GM18861 (cell line): ENCODE measurements at regions not wholly inside any gene's neighbourhood (a gene's known extent, or its start where the extent isn't known, plus 50 kb on each side); places are given as distances from the start of the nearest gene placed in this dataset.
"Not testable (repeated sequence)": the region's sequence is repeated elsewhere in the genome, so short reads cannot be mapped to it uniquely, and the experiment has no call there.

Experiments
- ATAC-seq: cut with Tn5 transposase; IDR thresholded peaks from one replicate; pipeline ENCODE4 v1.9.1; 2021; ENCODE audit not compliant: unreplicated experiment

DNA sequence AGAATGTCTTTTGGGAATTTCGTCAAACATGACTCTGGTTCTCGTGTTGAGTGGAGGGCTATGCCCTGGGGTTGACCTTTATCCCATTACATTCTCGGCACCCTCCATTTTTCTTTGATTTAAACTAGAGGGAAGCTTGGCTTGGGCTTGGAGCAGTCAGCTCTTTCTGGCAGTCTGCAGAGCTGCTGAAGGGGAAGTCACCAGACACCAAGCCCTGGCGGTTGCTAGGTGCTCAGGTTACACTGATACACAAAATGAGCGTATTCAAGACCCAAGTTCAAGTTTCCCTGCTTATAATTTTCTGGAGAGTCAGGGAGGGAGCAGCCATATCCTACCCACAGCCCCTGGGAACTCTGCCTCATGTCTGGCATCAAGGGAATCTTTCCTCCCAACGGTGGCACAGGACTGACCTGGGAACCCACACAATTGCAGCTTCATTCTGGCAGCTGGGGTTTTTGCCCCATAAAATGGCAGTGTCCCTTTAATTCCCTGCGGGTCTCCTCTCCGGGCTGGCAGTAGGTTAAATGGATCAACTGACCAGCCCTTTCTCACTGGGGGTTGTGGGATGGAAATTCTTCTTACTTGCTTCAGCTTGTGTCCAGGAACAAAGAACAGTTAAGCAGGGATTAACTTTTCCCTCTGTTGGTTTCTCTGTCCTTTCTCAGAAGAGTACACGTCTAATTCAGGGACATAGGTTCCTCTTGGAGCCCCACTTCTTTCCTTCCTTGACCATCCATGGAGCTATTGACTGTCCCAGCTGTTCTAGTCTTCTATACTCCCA lies 110.0 kb upstream of the DLG1 start:
- no peak for ATAC-seq

DNA sequence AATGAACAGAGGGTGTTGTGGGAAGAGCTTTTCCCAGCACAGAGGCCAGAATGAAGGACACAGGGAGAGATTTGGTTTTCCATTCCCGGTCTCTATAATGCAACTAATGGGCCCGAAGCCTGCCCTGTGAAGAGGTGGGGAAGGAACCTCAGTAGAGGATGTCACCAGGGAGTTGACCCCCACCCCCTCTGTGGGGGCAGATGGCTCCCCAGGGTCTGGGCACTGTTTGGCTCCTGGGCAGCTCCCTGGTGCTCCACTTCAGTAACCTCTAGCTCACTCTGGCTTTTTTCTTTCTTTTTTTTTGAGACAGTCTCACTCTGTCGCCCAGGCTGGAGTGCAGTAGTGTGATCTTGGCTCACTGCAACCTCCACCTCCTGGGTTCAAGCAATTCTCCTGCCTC lies 109.1 kb upstream of the DLG1 start:
- ATAC-seq: no peak

DNA sequence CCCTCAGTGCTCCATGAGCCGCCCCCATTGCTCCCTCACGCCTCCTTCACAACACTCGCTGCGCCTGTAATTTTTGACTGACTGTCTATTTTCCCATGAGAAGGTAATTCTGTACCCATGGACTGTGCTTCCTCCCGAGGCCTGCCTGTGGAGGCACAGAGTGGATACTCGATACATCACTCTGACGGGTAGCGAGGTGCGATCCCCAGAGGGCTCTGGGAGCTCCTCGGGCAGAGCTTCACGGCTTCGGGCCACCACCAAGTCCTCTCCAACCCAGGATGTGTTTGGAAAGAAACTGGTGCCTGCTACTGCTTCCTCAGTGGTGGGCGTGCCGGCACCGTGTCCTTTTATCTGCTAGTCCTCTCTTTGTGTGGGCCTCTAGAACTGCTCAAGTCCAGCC lies 108.6 kb upstream of the DLG1 start:
- ATAC-seq: no peak

DNA sequence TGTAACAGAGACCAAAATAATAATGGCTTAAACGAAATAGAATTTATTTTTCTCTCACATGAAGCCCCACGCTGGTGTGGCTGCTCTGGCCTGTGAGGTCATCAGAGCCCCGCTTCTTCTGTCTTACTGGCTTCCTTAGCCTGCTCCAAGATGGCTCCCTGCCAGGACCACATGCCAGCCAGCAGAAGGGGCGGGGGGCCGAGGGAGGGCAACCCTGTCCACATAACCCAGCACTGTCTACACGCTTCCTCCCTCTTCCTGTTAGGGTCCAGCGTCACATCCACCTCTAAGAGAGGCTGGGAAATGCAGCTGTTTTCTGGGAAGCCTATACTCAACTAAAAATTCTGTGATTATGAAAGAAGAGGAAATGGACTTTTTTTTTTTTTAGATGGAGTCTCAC lies 107.9 kb upstream of the DLG1 start:
- ATAC-seq: no peak

DNA sequence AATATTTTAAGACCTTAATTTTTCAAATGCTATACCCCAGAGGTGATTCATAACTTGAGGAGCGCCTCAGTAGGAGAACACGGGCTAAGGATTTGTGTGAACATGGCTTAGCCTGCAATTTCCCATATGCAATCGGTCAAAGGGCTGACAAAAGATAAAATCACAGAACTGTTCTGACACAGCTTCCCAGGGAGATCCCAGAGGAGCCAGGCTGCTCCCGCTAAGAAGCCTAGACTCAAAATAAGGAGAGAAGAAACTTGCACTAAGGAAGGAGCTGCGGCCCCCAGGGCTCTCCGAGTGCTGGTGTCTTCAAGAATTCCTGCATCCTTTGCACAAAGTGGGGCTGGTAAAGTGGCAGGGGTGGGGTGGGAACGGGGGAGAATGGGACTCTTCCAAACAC lies 106.3 kb upstream of the DLG1 start:
- ATAC-seq: no peak

DNA sequence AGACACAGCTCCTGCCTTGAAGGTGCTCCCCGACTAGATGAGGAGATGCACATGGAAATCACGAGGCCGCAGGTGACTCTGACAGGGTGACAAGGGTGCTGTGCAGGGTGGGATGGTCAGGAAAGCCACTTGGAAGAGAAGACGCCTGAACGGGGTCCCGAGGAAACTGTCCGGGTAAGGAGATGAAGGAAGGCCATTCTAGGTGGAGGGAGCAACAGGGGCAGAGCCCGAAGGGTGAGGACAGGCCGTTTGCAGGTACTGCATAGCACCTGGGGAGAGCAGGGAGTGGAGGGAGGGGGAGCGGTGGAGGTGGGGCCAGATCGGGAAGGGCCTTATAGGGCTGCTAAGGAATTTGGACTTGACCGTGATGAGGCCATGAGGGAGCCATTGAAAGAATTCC lies 105.6 kb upstream of the DLG1 start:
- ATAC-seq: no peak

DNA sequence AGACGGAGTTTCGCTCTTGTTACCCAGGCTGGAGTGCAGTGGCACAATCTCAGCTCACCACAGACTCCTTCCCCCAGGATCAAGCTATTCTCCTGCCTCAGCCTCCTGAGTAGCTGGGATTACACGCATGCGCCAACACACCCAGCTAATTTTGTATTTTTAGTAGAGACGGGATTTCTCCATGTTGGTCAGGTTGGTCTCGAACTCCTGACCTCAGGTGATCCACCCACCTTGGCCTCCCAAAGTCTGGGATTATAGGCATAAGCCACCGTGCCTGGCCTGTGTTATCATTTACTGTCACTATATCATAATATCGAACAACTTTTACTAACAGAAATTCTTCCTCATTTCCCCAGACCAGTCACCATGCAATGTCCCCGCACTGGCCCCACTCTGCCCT lies 104.0 kb upstream of the DLG1 start:
- not testable (repeated sequence) for ATAC-seq

DNA sequence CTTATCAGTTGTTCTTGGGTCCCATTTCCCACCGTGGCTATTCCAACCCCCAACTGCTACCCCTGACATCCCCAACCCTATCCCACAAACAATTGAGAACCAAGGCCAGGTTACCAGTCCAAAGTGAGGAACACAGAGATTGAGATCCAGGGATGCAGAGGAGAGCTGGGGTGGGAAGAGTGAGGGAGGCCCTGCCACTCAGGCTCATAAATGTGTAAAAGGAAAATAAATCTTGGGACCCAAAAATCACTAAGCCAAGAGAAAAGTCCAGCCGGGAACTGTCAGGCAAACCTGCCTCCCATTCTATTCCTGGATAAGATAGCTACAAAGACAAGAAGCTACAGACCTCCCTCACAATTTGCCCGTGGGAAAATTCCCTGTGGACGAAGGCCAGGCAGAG lies 101.1 kb upstream of the DLG1 start:
- ATAC-seq: no peak

DNA sequence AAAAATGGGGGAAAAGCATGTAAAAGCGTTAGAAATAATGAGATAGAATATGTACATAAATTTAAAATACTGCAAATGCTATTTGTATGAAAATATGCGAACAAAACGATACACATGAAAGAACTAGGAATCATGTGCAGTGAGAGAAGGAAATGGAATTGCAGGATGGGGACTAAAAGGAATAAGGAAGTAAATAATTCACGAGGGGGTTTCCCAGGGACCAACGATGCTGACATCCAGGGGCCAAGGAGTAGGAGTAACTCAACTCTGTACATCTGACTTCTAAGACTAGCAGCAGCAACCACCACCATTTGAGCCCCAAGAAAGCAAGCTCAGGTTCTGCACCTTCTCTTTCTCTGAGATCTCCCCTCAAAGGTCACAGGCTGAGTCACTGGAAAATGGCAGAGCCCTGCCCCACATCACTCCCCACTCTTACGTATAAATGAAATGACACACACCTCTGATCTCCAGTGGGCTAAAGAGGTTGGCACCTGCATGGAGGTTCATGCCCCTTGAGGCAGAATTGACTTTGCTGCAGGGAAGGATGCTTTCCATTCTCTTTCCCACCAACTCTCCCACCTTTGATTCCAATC lies 100.0 kb upstream of the DLG1 start:
- ATAC-seq: no peak

DNA sequence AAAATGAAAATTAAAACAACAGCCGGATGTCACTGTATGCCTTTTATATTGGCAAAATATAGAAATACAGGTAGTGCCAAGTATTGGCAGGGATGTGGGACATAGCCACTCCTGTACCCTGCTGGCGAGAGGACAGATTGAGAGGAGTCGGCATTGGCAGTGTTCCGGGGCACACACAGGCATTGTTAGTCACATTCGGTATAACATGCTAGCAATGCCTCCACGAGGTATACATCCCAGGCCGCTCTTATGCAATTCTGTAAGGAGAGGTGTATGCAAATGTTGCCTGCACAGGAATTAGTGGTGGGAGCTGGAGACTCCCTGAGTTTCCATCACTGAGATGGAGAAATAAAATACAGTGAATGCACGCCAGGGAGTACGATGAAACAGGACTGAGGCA lies 99.4 kb upstream of the DLG1 start:
- ATAC-seq: no peak

DNA sequence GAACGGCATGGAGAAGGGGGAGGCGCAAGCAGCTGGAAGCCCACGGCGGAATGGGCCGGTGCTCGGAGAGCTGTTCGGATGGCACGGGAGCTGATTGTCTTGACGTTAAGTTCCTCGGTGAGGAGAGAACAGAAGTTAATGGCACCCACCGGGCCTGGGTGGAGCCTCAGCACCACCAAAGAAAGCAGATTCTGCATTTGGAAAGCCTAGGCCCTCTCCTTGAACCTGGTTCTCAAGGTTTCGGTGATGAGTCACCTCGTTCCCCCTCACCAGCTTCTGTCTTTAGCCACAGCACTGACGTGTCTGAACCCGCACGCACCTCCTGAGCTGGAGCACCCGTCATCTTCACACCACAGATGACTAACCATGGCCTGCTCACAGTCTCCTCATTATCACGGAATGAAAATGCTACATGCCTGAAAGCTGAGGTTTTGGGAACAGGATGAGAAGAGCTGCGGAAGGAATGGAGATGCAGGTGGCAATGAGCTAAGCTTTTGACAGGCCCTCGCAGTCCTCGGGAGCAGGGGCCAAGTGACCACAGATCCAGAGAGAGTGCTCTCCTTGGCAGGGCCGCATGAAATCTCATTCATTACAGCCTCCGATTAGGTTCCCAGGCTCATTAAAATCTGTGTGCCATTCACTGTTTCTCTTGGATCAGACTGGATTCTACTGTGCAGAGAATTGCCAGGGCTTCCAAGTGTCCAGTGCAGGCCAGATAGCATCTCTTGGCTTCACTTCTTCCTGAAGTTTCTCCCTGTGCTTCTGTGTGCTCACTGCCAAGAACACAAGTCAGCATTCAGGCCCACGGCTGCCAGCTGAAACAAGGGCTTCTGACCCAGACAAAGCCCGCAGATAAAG lies 96.3 kb upstream of the DLG1 start:
- ATAC-seq: peak; percentile 89

DNA sequence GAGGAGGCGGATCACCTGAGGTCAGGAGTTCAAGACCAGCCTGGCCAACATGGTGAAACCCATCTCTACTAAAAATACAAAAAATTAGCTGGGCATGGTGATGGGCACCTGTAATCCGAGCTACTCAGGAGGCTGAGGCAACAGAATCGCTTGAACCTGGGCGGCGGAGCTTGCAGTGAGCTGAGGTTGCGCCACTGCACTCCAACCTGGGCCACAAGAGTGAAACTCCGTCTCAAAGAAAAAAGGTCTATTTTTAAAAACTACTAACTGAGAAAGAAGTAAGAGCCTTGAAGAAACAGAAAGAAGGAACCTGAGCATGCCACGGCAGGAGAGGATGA lies 95.7 kb upstream of the DLG1 start:
- ATAC-seq: peak; percentile 17

DNA sequence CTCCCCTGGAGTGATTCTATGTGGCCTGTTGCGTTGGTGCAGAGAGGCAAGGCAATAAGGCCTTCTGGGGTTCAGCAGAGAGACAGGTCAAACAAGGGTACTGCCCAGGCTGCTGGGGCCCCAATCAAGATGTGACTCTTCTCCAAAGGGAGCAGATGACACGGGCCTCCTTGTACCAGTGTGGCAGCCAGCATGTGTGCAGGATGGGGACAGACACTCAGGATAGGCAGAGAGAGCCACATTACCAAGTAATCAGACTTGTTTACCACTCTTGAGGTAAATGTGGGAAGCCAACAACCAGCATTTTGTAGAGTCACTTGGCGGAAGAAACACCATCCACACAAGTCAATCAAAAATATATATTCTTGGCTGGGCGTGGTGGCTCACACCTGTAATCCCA lies 95.3 kb upstream of the DLG1 start:
- ATAC-seq: no peak

DNA sequence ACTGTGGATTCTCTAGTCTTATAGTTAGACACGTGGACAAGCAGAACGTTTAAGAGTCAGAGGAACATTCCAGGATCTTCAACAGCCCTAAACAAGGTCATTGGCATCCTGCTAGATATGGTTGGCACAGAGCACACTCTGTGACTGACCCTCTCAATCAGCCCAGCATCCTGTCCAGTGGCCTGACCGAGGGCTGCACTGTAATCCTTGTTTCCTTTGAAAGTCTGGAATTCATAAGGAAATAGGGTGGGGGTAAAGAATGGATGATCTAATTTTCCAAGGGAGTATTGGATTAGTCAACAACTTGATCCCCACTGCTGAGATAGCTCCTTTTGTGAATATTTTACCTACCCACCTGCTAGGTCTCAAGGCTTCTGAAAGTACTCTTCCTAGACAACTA lies 94.5 kb upstream of the DLG1 start:
- ATAC-seq: no peak

DNA sequence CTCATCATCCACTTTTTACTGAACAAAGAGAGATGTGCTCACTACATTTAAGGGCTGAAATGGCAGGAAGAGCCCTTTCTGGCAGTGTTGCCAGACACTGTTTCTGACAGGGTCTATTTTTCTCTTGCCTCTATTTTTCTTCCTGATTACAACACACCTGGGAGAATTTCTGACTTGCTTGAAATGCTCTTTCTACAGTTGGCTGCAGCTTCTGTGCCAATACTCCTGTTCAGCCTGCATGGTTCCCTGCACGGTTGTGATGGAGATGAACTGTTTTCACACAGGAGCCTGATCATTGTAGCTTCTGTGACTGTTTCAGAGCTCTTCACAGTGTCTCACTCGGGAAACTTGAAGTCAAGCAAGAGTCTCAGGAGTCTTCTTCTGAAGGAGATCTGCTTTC lies 83.0 kb upstream of the DLG1 start:
- ATAC-seq: no peak

DNA sequence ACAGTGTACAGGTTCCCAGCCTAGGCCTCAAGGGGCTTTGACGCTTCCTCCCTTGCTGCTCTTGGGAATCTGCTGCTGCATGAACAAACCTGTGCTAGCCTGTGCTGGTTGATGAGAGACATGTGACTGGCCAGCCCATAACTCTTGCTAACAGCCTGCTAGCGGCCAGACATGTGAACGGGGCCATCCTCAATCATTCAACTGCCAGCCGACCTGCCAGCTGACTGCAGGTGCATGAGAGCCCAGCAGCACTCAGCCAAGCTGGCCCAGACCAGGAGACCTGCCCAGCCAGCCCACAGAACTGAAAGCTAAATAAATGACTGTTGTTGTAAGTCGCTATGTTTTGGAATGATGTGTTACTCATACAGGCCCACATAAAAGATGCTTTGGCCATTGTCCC lies 82.4 kb upstream of the DLG1 start:
- no peak for ATAC-seq

DNA sequence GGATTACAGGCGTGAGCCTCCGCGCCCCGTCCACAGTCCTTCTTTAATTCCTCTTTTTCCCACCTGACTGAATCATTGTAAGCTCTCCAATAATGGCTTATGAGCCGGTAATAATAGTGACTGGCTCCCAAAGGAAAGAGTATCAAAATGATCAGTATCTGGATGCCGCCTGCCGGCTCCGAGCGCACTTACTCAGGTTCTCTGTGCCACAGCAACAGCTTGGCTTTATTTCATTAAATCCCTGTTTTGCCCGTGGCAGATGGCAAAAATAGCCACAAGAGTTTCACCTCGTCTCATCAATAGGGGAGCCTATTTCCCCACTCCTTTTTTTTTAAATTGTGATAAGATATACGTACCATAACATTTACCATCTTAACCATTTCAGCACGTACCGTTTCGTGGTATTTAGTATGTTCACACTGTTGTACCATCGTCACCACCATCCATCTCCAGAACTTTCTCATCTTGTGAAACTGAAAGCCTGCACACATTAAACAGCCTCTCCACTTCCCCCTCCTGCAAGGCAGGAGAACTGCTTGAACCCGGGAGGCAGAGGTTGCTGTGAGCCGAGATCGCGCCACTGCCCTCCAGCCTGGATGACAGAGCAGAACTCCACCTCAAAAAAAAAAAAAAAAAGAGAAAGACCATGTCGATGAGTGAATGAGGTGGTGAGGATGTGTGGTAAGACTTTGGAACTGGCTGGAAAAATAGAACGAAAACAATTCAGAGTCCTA lies 80.7 kb upstream of the DLG1 start:
- no peak for ATAC-seq

DNA sequence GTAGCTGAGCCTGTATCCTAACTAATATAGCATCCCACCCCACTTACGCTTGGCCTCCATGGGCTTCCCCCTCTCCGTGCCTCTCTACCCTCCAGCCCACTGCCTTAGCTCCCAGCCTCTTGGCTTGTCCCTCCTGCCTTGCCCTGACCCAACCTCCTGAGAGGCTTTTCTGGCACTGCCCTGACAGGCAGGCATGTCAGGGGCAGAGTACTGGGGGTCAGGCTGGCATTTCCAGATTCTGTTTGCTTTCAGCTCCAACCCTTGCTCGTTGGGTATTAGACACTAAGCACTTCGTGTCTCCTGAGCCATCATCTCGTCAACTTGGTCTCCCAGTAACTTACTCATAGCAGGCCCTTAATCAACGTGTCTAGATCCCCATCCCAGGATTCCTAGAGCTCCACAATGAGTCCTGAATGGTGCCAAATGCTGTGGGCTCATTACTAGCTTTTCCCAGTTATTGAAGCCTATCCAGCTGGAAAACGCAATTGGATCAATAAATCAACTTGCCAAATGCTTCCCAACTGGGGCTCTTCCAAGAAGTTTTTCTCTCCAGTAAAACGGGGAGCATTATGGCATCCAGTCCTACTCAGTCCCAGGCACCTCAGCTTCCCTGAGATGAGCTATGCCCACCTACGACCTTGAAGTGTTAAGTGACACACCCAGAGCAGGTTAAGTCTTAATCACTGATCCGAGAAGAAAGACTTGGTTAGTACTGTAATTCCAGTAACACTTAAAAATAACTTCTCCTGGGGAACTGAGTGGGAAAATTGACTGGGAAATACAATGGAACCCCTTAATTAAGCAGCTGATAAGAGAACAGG lies 78.5 kb upstream of the DLG1 start:
- no peak for ATAC-seq

DNA sequence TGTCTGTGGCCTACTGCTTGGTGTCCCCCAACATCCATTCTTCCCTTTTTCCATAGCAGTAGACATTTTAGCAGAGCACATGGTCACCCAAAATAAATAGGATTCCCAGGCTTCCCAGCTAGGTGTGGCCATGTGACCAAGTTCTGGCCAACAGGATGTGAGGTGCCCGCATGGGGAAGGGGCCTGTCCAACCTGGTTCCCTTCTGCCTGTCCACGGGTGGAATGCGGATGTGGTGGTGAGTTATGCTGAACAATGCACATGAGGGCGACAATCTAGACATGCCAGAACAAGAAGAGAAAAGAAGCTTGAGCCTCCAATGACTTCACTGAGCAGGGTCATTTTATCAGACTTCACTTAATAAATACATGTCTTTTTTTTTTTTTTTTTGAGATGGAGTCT lies 77.6 kb upstream of the DLG1 start:
- no peak for ATAC-seq

DNA sequence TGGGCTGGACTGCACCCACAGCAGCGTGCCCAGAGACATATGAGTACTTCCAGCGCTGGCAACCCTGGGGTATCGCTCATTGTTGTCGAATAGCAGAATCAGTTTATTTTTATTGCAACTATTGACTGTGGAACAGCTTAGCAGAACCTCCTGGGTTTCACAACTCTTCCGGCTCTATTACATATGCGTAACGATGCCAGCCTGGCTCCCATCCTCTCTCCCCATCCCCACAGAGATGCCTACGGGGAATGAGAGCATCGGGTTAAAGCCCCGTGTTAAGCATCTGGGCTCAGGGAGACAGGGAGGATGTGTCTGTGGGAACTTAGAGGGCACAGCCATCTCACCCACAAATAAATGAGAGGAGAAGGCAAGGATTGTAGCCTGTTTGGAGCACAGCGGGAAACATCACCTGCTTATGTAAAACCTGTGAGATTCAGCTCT lies 76.6 kb upstream of the DLG1 start:
- no peak for ATAC-seq

DNA sequence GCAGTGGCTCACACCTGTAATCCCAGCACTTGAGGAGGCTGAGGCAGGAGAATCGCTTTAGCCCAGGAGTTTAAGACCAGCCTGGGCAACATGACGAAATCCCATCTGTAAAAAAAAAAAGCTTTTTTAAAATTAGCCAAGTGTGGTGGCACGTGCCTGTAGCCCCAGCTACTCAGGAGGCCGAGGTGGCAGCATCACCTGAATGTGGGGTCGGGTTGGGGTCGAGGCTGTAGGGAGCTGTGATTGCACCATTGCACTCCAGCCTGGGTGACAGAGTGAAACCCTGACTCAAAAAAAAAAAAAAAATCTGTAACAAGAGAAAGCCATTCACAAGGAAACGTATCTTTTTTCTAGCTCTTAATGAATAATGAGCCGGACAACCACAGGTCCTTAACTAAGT lies 74.7 kb upstream of the DLG1 start:
- ATAC-seq: no peak
